Ovary (tissue), 3 donors: ENCODE measurements at regions not wholly inside any gene's neighbourhood (a gene's known extent, or its start where the extent isn't known, plus 50 kb on each side); places are given as distances from the start of the nearest gene placed in this dataset.

Experiments
- EP300 ChIP-seq: sonication (generic); formaldehyde crosslinking; IDR thresholded peaks from one replicate; pipeline ENCODE4 v1.6.1; 2017; ENCODE audit warnings: antibody characterized with exemption
- TF ChIP-seq, protein P1 (sequence below), 3 donors: fragments of 450-650 bp in 2 of 3; fragments of 200-600 bp in 1 of 3; IDR thresholded peaks; one replicate each; pipeline versions ENCODE4 v1.5.1 to v1.8.0; 2016 to 2022; ENCODE audit warnings: antibody characterized with exemption in 3 of 3, mild to moderate bottlenecking in 1 of 3
- donor health status: DM: no; HTN: no; CAD: no.

- TF ChIP-seq, protein P1, sequence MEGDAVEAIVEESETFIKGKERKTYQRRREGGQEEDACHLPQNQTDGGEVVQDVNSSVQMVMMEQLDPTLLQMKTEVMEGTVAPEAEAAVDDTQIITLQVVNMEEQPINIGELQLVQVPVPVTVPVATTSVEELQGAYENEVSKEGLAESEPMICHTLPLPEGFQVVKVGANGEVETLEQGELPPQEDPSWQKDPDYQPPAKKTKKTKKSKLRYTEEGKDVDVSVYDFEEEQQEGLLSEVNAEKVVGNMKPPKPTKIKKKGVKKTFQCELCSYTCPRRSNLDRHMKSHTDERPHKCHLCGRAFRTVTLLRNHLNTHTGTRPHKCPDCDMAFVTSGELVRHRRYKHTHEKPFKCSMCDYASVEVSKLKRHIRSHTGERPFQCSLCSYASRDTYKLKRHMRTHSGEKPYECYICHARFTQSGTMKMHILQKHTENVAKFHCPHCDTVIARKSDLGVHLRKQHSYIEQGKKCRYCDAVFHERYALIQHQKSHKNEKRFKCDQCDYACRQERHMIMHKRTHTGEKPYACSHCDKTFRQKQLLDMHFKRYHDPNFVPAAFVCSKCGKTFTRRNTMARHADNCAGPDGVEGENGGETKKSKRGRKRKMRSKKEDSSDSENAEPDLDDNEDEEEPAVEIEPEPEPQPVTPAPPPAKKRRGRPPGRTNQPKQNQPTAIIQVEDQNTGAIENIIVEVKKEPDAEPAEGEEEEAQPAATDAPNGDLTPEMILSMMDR (IDR thresholded peaks at IDR 0.05), result no peak
- no peak for TF ChIP-seq EP300
Observed at GRCh38 chr16:6343157-6343556, 989.5 kb upstream of the RBFOX1 start.
